ENCODE measurements at regions not wholly inside any gene's neighbourhood (a gene's known extent, or its start where the extent isn't known, plus 50 kb on each side); places are given as distances from the start of the nearest gene placed in this dataset.

DNA sequence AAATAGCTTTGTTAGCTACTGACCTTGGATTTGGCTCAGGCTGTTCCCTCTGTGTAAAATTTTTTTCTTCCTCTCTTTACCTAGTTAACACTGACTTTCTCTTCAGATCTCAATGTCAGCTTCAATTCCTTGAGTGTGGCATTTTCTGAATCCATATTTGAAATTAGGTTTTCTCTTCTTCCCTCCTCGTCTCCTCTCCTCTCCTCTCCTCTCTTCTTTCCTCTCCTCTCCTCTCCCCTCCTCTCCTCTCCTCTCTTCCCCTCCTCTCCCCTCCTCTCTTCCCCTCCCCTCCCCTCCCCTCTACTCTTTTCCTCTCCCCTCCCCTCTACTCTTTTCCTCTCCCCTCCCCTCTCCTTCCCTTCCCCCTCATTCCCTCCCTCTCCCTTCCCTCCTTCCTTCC, 453.3 kb downstream of the BMP2 start:
- ATAC-seq, result no peak
- H3K4me1 ChIP-seq, result no peaks in the 10 kb centered on the region

GRCh38 chr20:7226156-7226555, 458.7 kb downstream of the BMP2 start:
- Histone ChIP-seq H3K36me3 (no peaks in the 10 kb centered on the region), H3K9me3 (peaks cover 0 to 10% of the 10 kb centered on the region in 2 donors), H3K27ac (no peak overlapping the region), H3K4me1 (no peaks in the 10 kb centered on the region), H3K27me3 (no peaks in the 10 kb centered on the region), H3K4me3 (no peak overlapping the region)
- DNase-seq, result no peak
- intact Hi-C loops (cut with DNase I), result no loop called here
- TF ChIP-seq, protein P1, sequence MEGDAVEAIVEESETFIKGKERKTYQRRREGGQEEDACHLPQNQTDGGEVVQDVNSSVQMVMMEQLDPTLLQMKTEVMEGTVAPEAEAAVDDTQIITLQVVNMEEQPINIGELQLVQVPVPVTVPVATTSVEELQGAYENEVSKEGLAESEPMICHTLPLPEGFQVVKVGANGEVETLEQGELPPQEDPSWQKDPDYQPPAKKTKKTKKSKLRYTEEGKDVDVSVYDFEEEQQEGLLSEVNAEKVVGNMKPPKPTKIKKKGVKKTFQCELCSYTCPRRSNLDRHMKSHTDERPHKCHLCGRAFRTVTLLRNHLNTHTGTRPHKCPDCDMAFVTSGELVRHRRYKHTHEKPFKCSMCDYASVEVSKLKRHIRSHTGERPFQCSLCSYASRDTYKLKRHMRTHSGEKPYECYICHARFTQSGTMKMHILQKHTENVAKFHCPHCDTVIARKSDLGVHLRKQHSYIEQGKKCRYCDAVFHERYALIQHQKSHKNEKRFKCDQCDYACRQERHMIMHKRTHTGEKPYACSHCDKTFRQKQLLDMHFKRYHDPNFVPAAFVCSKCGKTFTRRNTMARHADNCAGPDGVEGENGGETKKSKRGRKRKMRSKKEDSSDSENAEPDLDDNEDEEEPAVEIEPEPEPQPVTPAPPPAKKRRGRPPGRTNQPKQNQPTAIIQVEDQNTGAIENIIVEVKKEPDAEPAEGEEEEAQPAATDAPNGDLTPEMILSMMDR (IDR thresholded peaks at IDR 0.05), result no peak
- ATAC-seq, result no peak

More for the DNA sequence above, 453.3 kb downstream of the BMP2 start:
- H3K36me3 ChIP-seq, result no peaks in the 10 kb centered on the region
- intact Hi-C loops (cut with DNase I), result no loop called here
- H3K4me3 ChIP-seq, result no peak overlapping the region
- H3K9me3 ChIP-seq, result peaks cover 0 to 6% of the 10 kb centered on the region in 2 donors
- no peak for DNase-seq
- TF ChIP-seq, protein P1 (IDR thresholded peaks at IDR 0.05), result no peak
- H3K27ac ChIP-seq, result no peak overlapping the region
- H3K27me3 ChIP-seq, result no peaks in the 10 kb centered on the region

GRCh38 chr20:7231303-7231702, 463.8 kb downstream of the BMP2 start:
- H3K27ac ChIP-seq, result no peak overlapping the region

DNA sequence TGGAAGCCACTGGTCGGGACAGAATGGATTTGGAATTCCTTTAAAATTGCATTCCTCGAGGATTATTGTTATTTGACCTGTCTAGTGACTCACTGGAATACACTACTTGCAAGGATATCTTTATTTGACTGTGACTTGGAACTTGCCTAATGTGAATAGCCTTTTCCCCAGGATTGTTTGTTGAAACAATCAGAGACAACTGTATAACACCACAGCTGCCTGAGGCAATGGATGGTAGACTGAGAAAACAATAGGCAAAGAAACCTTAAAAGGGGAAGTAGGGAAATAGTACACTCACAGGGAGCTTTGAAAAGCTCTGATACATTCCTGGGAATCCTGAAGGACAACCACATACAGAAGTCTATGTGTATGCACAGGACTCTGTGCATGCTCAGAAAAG, 465.3 kb downstream of the BMP2 start:
- Histone ChIP-seq H3K36me3 (no peaks in the 10 kb centered on the region), H3K4me3 (no peak overlapping the region), H3K9me3 (peaks cover 0 to 16% of the 10 kb centered on the region in 2 donors), H3K27me3 (no peaks in the 10 kb centered on the region), H3K4me1 (no peaks in the 10 kb centered on the region), H3K27ac (no peak overlapping the region)
- ATAC-seq (no peak), DNase-seq (no peak)
- TF ChIP-seq, protein P1 (IDR thresholded peaks at IDR 0.05), result no peak
- intact Hi-C loops (cut with DNase I), result no loop called here

More at GRCh38 chr20:7231303-7231702, 463.8 kb downstream of the BMP2 start:
- H3K4me3 ChIP-seq, result no peak overlapping the region
- DNase-seq, result no peak
- ATAC-seq, result no peak
- intact Hi-C loops (cut with DNase I), result no loop called here
- no peaks in the 10 kb centered on the region for H3K27me3 ChIP-seq
- peaks cover 0 to 16% of the 10 kb centered on the region in 2 donors for H3K9me3 ChIP-seq
- no peaks in the 10 kb centered on the region for H3K36me3 ChIP-seq
- TF ChIP-seq, protein P1 (IDR thresholded peaks at IDR 0.05), result no peak
- no peaks in the 10 kb centered on the region for H3K4me1 ChIP-seq

- ATAC-seq (no peak), DNase-seq (no peak)
- TF ChIP-seq, protein P1 (IDR thresholded peaks at IDR 0.05), result no peak
- Histone ChIP-seq H3K27me3 (no peaks in the 10 kb centered on the region), H3K27ac (no peak overlapping the region), H3K4me3 (no peak overlapping the region), H3K4me1 (no peaks in the 10 kb centered on the region), H3K9me3 (peaks cover 0 to 11% of the 10 kb centered on the region in 2 donors), H3K36me3 (no peaks in the 10 kb centered on the region)
- intact Hi-C loops (cut with DNase I), result no loop called here
These were observed 469.8 kb downstream of the BMP2 start for GRCh38 chr20:7237251-7237650.
